ENCODE measurements at regions not wholly inside any gene's neighbourhood (a gene's known extent, or its start where the extent isn't known, plus 50 kb on each side); places are given as distances from the start of the nearest gene placed in this dataset.

DNA sequence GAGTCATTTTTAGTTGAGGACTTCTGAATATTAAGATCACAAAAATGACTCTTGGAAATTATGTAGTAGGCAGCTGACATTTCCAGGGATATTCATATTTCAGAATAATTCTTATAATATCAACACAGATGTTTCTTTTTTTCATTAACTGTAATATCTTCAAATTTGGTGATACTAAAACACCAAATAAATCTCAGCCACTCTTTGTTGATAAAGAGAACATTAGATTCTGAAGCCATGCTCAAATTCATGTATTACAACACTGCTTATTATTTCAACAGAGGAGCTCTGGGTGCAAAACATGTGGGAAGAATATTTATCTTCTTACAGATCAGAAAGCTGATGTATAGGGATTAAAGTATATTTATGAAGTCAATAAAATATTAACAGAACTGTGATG is 355.4 kb downstream of the CRPPA start:
- H3K9me3 ChIP-seq (ENCODE audit: control insufficient read depth, insufficient read depth, low read depth, low read length), result no peaks in the 10 kb centered on the region
- no peak for DNase-seq (ENCODE audit: low read depth, low spot score)
- H3K27me3 ChIP-seq (ENCODE audit: control insufficient read depth, insufficient read depth, low read length), result no peaks in the 10 kb centered on the region
- TF ChIP-seq, protein P1, sequence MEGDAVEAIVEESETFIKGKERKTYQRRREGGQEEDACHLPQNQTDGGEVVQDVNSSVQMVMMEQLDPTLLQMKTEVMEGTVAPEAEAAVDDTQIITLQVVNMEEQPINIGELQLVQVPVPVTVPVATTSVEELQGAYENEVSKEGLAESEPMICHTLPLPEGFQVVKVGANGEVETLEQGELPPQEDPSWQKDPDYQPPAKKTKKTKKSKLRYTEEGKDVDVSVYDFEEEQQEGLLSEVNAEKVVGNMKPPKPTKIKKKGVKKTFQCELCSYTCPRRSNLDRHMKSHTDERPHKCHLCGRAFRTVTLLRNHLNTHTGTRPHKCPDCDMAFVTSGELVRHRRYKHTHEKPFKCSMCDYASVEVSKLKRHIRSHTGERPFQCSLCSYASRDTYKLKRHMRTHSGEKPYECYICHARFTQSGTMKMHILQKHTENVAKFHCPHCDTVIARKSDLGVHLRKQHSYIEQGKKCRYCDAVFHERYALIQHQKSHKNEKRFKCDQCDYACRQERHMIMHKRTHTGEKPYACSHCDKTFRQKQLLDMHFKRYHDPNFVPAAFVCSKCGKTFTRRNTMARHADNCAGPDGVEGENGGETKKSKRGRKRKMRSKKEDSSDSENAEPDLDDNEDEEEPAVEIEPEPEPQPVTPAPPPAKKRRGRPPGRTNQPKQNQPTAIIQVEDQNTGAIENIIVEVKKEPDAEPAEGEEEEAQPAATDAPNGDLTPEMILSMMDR (IDR thresholded peaks at IDR 0.05), result no peak
- no peak for TF ChIP-seq TCF7L2 (IDR thresholded peaks at IDR 0.05; ENCODE audit: low read depth, low read length)
- TF ChIP-seq, protein P2, sequence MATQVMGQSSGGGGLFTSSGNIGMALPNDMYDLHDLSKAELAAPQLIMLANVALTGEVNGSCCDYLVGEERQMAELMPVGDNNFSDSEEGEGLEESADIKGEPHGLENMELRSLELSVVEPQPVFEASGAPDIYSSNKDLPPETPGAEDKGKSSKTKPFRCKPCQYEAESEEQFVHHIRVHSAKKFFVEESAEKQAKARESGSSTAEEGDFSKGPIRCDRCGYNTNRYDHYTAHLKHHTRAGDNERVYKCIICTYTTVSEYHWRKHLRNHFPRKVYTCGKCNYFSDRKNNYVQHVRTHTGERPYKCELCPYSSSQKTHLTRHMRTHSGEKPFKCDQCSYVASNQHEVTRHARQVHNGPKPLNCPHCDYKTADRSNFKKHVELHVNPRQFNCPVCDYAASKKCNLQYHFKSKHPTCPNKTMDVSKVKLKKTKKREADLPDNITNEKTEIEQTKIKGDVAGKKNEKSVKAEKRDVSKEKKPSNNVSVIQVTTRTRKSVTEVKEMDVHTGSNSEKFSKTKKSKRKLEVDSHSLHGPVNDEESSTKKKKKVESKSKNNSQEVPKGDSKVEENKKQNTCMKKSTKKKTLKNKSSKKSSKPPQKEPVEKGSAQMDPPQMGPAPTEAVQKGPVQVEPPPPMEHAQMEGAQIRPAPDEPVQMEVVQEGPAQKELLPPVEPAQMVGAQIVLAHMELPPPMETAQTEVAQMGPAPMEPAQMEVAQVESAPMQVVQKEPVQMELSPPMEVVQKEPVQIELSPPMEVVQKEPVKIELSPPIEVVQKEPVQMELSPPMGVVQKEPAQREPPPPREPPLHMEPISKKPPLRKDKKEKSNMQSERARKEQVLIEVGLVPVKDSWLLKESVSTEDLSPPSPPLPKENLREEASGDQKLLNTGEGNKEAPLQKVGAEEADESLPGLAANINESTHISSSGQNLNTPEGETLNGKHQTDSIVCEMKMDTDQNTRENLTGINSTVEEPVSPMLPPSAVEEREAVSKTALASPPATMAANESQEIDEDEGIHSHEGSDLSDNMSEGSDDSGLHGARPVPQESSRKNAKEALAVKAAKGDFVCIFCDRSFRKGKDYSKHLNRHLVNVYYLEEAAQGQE (IDR thresholded peaks at IDR 0.05; ENCODE audit: insufficient read depth in 1 of 2, low read depth in 2 of 2, low read length in 1 of 2), result no peak
- no peak for TF ChIP-seq SIN3A (IDR thresholded peaks at IDR 0.05; ENCODE audit: borderline replicate concordance, insufficient read depth, low read depth, low read length)
- TF ChIP-seq POLR2AphosphoS5 (IDR thresholded peaks at IDR 0.05; ENCODE audit: low read depth, low read length), result no peak
- ATAC-seq, result no peak
- no peaks in the 10 kb centered on the region for H3K36me3 ChIP-seq (ENCODE audit: control insufficient read depth, insufficient read depth, low read length)
- ChIA-PET CTCF (interaction anchor here (0.5 kb wide), 1 partner anchor 12 kb away, joined by 3 read pairs; no protein-coding TSS in a partner anchor), POLR2A (no interaction called here)
- no peaks in the 10 kb centered on the region for H3K4me1 ChIP-seq (ENCODE audit: control insufficient read depth, insufficient read depth, low read length)
- no peak overlapping the region for H3K4me3 ChIP-seq (ENCODE audit: low read depth in 2 of 2, low read length in 2 of 2)
- BruUV-seq (replicated peaks), result no TSS peak
- intact Hi-C loops (cut with micrococcal nuclease; ENCODE audit: unreplicated experiment) (no loop called here), in situ Hi-C loops (cut with HindIII; ENCODE audit: low pct_unique_long_range_greater_than_20kb, low sequenced_read_pairs) (no loop called here)
- no peak overlapping the region for H3K27ac ChIP-seq (ENCODE audit: low read length)

DNA sequence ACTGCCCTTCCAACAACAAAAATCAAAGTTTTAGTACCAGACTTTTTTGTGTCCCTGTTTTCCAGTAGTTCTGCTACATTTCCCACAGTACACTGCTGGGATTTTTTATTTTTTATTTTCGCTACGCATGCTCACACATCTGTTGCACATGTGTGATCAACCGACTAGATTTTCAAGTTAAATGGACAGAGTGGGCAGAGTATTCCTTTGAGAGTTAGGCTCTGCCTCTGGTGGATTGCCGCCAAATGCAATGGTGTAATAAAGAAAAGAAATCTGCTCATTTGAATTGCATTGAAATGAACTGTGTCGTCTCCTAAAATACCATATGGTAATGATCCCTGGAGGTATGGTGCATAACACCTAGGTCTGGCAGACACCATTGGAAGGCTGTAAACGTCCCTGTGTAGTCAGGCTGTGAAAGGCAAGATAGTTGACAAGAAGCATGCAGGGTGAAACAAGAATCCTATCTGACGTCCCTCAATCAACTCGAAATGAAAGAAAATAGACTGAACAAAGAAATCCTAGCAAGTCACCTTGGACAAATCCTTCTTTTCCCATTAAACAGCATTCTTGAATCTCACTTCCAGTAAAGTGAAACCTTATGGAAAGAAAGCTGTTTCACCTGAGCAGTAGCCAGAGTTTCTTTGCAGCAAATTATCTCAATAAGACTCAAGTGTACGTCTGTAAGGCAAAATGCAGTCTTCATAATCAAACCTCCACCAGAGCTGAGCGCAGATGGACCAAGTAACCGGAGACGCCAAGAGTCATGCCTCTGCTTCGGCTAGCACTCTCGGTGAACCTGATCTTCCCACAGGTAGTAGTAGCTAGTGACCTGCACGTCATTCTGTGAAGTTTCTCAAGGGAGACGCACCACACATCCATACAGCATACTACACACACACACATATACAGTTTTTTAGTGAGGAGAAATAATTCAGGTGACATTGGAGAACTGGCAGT is 357.3 kb downstream of the CRPPA start:
- ATAC-seq (no peak), DNase-seq (ENCODE audit: low read depth, low spot score) (no peak)
- TF ChIP-seq, protein P2 (IDR thresholded peaks at IDR 0.05; ENCODE audit: insufficient read depth in 1 of 2, low read depth in 2 of 2, low read length in 1 of 2), result no peak
- TF ChIP-seq POLR2AphosphoS5 (IDR thresholded peaks at IDR 0.05; ENCODE audit: low read depth, low read length) (no peak), SIN3A (IDR thresholded peaks at IDR 0.05; ENCODE audit: borderline replicate concordance, insufficient read depth, low read depth, low read length) (no peak), TCF7L2 (IDR thresholded peaks at IDR 0.05; ENCODE audit: low read depth, low read length) (no peak)
- TF ChIP-seq, protein P1 (IDR thresholded peaks at IDR 0.05), result no peak
- H3K4me3 ChIP-seq (ENCODE audit: low read depth in 2 of 2, low read length in 2 of 2), result no peak overlapping the region
- CTCF ChIA-PET, result no interaction called here
- H3K27me3 ChIP-seq (ENCODE audit: control insufficient read depth, insufficient read depth, low read length), result no peaks in the 10 kb centered on the region
- H3K4me1 ChIP-seq (ENCODE audit: control insufficient read depth, insufficient read depth, low read length), result no peaks in the 10 kb centered on the region
- no peaks in the 10 kb centered on the region for H3K9me3 ChIP-seq (ENCODE audit: control insufficient read depth, insufficient read depth, low read depth, low read length)
- H3K27ac ChIP-seq (ENCODE audit: low read length), result no peak overlapping the region
- intact Hi-C loops (cut with micrococcal nuclease; ENCODE audit: unreplicated experiment), result no loop called here
- no peaks in the 10 kb centered on the region for H3K36me3 ChIP-seq (ENCODE audit: control insufficient read depth, insufficient read depth, low read length)
- POLR2A ChIA-PET, result no interaction called here
- in situ Hi-C loops (cut with HindIII; ENCODE audit: low pct_unique_long_range_greater_than_20kb, low sequenced_read_pairs), result no loop called here
- no TSS peak for BruUV-seq (replicated peaks)

All from Panc1 (cell line).